Inflammatory macrophage treated with lipopolysaccharide for 1 hour (primary cell): ENCODE measurements at regions not wholly inside any gene's neighbourhood (a gene's known extent, or its start where the extent isn't known, plus 50 kb on each side); places are given as distances from the start of the nearest gene placed in this dataset.
"Not testable (repeated sequence)": the region's sequence is repeated elsewhere in the genome, so short reads cannot be mapped to it uniquely, and the experiment has no call there.

Experiments used
- DNase-seq, 2 donors: peaks; one replicate each; pipeline ENCODE4 v3.0.0-alpha.2; 2020 to 2022

DNA sequence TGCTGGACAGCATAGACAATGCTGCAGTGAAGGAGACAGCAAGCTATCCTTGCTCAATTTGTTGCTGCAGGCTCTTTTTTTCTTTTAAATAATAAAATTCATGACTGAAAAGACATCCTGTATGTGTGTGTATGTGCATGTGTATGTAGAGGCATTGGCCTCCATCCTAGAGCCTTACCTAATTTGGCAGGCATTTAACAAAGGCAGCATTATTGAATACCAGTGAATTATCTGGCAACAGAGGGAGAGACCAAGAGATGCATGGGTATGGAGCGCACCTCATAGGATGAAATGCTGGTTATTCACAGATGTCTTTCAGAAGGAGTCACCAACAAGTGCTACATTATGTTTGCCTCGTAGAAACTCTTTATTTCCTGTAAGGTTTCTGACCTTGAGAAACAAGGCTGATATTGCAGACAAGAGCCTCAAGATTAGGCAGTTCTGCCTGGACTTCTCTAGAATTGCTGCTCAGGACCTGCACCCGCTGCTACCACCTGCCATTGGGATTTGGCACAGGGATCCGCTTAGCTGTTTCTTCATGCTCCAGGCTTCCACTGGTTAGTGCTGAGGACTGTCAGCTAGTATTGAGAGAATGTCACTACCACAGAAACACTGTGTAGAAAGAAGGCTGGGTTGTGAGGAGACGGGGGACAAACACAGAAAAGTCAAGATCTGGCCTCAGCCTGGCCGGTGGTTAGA, 247.7 kb upstream of the RFX3 start:
- no peak for DNase-seq

DNA sequence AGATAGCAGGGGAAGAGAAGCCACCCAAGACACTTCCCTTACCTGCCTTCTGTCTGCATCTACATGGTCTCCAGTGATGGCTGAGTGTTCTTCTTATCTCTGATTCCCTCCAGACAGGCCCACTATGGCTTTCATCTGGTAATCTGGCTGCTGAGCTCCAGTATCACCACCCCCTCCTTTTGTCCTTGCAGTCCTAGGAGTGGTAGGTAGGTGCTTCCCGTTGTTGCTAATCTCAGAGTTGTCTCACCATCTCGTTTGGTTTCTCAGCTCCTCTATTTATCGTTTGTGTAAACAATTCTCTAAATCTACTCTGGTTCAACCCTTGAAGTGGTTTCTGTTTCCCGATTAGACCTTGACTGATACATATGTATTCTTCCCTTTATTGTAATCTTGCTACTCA, 243.8 kb upstream of the RFX3 start:
- no peak for DNase-seq

DNA sequence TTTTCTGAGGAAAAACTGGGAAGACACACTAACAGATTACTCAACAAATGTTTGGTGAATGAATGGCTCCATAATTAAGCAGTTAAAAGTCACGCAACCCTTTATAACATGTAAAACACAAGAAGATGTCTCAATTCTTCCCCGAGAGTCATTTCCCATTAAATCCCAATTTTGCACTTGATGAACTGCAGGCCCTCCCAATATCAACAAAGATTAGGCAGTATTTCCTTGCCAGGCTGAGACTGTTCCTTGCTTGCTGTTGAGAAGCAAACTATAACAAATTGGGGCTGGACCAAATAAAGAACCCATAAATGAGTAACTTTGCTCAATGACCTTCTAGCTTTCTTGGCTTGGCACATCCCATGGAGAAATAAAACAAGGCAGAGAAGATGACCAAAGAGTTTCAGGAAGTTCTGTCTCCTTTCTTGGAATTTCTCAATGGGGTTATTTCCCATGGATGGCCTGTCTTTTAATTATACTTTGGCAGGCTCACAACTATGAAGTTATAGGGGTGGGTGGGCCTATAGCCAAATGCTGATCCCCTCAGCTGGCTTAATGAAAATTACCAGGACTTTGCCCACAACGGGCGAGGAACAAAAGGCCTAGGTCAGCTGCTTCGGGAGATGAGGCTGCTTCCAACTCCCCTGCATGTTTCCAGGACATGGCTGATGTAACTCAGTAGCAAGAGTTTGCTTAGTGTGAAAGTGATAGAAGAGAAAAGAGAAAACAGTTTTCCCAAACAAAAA, 243.1 kb upstream of the RFX3 start:
- peak in 1 of 2 donors; percentile 9 for DNase-seq

DNA sequence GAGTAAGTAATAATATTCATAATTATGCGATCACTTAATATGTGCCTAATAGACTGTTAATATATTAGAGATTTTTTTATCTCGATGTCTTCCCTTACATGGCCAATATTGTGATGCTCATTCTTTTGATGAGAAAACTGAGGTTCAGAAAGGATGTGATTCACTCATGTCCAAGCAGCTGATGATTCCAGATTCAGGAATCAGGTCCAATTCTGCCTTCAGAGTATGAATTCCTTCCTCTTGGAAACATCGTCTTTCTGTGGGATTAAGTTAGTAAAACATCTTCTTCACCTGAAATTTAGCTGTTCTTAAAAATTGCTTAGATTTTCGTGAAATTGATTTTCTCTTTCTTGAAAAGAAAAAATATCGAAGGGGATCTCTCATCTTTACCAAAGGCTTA, 242.5 kb upstream of the RFX3 start:
- no peak for DNase-seq

DNA sequence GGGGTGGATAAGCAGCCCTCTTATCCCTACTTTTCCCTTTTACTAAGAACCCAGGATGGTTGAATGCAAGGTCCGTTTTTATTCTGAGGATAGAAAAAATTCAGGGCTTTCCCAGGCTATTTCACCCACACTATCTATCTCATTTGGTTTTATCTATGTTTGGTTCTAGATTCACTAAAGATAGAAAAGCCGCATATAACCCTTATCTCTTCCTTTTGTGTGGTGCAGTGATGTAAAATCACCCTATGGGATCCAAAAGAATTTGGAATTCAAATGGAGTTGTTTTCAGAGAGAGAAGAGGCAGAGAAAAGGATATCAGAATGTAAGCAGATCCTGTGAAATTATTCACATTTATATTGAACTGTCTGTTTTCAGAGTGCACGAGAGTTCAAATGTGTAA, 236.3 kb upstream of the RFX3 start:
- DNase-seq: no peak

DNA sequence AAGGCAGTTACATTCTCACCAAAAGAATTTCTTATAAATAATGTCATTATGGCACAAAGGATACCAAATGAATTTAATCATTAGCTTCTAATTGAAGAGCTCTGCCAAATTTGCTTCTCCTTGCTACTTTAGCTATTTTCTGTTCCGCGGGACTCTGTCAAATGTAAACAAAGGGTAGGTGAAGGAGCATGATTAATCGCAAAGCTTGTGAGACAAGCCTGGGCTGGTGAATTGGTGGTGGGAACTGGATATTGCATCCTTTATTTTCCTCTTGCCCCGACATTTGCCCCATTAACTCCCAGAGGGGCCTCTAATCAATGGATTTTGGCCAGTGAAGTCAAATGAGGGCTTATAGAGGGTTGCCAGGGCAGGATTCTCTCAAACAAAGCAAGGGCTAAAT, 234.2 kb upstream of the RFX3 start:
- DNase-seq: no peak

DNA sequence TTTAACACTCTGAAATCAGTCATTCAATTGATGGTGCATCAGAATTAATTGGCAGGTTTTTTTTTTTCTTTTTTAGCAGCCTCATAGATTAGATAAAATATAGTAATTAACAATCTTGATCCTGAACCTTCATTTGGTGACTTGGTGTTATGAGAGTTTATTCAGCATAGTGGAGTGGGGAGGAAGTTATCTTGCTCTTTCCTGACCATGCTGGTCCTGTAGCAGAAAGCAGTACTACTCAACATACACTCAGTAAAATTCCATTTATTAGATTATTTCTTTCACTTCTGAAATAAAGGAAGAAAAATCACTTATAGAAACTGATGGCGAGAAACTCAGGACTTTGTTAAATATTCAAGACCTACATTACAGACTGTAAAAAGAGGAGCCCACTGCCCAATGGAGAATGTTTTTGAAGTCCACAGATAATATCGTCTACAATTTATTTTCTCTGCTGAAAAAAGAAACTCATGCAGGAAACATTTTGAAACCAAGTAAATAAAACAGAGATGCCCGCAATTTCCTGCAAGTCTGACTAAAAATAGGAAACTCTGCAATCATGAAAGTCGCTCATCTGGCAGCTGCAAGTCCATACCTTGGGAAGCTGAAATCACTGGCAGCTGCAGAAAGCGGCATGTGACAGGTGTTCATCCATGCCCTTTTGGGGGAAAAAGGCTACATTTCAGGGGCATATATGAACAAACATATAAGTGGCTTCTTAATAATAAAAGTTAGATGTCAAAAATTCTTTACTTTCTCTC, 233.2 kb upstream of the RFX3 start:
- peak in 1 of 2 donors; percentile 33 for DNase-seq

DNA sequence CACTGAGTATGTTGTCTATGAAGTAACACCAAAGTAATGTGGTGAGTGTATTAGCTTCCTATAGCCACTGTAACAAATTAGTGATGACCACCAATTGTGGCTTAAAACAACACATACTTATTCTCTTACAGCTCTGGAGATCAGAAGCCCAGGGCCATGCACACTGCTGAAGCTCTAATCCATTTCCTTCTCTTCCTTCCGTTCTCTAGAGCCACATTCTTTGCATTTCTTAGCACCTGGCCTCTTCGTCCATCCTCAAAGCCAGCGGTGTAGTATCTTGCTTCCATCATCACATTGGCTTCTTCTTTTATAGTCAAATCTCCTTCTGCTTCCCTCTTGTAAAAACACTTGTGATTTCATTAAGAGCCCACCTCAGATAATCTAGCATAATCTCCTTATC, 230.3 kb upstream of the RFX3 start:
- no peak for DNase-seq

GRCh38 chr9:3751125-3751758, 225.4 kb upstream of the RFX3 start:
- DNase-seq: no peak

DNA sequence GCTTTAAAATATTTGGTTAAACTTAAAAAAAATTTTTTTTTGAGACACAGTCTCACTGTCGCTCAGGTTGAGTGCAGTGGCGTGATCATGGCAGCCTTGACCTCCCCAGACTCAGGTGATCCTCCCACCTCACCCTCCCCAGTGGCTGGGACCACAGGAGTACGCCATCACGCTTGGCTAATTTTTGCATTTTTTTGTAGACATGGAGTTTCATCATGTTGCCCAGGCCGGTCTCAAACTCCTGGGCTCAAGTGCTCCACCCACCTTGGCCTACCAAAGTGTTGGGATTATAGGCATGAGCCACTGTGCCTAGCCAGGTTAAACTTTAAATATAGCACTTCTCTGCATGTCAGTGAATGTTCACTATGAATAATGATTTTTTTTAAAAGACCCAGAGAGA, 224.5 kb upstream of the RFX3 start:
- no peak for DNase-seq

DNA sequence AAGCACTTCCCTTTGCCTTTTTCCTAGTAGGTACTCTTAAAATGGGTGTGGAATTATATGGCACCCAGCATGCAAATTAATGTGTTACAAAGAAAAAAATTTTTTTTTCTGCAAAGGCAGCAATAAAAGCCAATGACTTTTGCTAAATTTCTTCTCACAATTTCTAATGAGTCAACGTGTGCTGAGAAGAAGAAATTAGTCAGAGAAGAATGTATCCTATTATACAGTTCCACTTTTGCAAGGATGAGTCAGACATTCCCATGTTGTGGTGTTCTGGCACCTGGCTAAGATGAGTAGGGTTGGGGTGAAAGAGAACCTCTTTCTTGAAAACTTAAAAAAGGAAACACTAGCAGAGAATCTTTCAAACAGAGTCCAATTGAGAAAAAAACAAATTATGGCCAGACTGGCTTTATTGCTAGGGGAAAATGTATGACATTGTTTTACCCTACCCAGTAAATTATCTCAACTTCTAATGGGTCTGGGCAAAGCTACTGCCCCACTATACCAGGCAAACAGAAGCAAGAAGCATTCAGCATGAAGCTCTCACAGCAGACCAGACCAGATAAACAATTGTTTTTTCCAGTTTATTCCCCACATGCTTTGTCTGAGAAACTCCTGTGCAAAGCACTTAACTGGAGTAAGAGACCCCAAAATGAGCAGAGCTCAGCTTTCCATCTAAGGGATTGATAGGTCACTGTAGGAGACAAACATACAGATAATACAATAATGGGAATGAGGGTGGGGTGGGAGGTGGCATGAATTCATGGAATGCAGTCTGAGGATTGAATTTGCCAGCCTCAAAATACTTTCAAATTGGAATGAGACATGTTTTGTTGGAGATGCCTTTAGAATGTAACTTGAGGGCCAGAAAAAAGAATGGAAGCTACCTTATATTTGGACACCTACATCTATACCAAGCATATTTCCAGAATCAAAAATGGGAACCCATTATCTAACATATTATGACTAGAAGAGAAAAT, 220.8 kb upstream of the RFX3 start:
- peak; percentile 27 to 36 for DNase-seq

DNA sequence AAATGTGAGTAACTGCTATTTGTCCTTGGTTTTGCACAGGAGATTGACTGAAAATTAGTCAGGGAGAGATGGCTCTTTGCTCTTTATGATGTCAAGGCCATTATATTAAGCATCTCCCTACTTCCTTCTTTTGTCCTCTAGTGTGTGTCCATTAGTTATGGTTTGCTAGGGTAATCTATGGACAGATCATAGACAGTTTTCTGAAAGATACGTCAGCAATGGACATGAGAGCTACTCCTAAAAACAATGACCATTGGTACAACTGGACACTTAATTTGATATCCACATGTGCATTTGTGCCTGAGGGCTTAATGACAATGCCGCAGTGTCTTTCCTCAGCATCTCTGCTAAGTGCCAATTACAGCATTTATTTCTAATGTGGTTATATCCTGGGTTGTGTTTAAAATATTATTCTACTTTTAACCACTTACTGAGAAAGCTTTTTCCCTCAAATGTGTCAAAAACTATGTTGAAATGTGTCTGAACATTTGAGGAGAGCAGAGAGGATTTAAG, 218.2 kb upstream of the RFX3 start:
- no peak for DNase-seq

- no peak for DNase-seq
Observed at GRCh38 chr9:3742586-3742985, 216.8 kb upstream of the RFX3 start.

DNA sequence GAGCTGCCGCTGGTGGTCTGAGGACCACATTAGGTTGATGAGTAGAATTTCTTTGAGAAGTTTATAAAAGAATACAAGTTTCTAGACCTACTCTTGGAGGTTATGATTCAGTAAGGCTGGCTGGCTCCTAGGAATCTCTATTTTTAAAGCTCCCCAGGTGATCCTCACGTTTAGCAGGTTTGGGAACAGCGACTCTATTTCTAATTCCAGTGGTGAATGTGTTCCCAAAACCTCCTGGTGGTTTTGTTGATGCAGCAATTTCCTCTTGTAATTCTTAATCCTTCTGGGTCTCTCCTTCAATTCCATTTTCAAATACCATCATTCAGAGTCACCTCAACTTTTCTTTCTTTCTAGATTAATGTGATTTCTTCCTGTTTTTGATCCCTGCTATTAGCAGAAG, 215.9 kb upstream of the RFX3 start:
- no peak for DNase-seq

GRCh38 chr9:3740690-3741419, 215.1 kb upstream of the RFX3 start:
- DNase-seq: no peak

GRCh38 chr9:3736161-3736560, 210.4 kb upstream of the RFX3 start:
- peak; percentile 5 to 36 for DNase-seq

GRCh38 chr9:3735251-3735650, 209.4 kb upstream of the RFX3 start:
- no peak for DNase-seq

- not testable (repeated sequence) for DNase-seq
Observed at GRCh38 chr9:3733527-3734262, 207.9 kb upstream of the RFX3 start.

- no peak for DNase-seq
Observed at GRCh38 chr9:3733039-3733408, 207.2 kb upstream of the RFX3 start.
